Esophagus muscularis mucosa (tissue), 4 donors: ENCODE measurements at regions not wholly inside any gene's neighbourhood (a gene's known extent, or its start where the extent isn't known, plus 50 kb on each side); places are given as distances from the start of the nearest gene placed in this dataset.

Source experiments
- EP300 ChIP-seq: sonication (generic); formaldehyde crosslinking; IDR thresholded peaks from one replicate; pipeline ENCODE4 v1.6.1; 2017; ENCODE audit warnings: antibody characterized with exemption
- POLR2A ChIP-seq: fragments of 450-650 bp; IDR thresholded peaks from one replicate; pipeline ENCODE4 v1.6.1; 2017; ENCODE audit warnings: antibody characterized with exemption, moderate library complexity, mild to moderate bottlenecking, low read depth
- POLR2AphosphoS5 ChIP-seq, 2 donors: sonication (generic); formaldehyde crosslinking; IDR thresholded peaks; one replicate each; pipeline ENCODE4 v1.6.1; 2017; ENCODE audit warnings: antibody characterized with exemption in 2 of 2
- TF ChIP-seq, protein P1 (sequence below), 3 experiments: fragments of 200-600 bp in 2 of 3; fragments of 450-650 bp in 1 of 3; sonication (generic) in 2 of 3; IDR thresholded peaks; one replicate each; pipeline ENCODE4 v1.5.1; 2017 to 2019; ENCODE audit warnings: antibody characterized with exemption in 3 of 3, mild to moderate bottlenecking in 2 of 3, moderate library complexity in 1 of 3

DNA sequence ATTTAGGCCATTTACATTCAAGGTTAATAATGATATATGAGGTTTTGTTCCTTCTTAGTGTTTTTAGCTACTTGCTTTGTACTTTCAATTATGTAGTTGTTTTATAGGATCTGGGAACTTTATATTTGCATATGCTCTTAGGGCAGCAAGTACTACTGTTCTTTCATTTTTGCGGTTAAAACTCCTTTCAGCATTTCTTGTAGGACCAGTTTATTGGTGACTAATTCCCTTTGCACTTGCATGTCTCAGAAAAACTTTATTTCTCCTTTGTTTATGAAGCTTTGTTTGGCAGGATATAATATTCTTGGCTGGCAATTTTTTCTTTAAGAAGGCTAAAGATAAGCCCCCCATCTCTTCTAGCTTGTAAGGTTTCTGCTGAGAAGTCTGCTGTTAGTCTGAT lies 131.3 kb upstream of the CDH8 start:
- no peak for TF ChIP-seq POLR2A
- no peak for TF ChIP-seq EP300
- TF ChIP-seq, protein P1, sequence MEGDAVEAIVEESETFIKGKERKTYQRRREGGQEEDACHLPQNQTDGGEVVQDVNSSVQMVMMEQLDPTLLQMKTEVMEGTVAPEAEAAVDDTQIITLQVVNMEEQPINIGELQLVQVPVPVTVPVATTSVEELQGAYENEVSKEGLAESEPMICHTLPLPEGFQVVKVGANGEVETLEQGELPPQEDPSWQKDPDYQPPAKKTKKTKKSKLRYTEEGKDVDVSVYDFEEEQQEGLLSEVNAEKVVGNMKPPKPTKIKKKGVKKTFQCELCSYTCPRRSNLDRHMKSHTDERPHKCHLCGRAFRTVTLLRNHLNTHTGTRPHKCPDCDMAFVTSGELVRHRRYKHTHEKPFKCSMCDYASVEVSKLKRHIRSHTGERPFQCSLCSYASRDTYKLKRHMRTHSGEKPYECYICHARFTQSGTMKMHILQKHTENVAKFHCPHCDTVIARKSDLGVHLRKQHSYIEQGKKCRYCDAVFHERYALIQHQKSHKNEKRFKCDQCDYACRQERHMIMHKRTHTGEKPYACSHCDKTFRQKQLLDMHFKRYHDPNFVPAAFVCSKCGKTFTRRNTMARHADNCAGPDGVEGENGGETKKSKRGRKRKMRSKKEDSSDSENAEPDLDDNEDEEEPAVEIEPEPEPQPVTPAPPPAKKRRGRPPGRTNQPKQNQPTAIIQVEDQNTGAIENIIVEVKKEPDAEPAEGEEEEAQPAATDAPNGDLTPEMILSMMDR (IDR thresholded peaks at IDR 0.05), result no peak
- no peak for TF ChIP-seq POLR2AphosphoS5 (IDR thresholded peaks at IDR 0.05)
